ENCODE measurements at regions not wholly inside any gene's neighbourhood (a gene's known extent, or its start where the extent isn't known, plus 50 kb on each side); places are given as distances from the start of the nearest gene placed in this dataset.

GRCh38 chr9:21729648-21730047, 72.8 kb upstream of the MTAP start:
- Mint-ChIP-seq H3K4me3 (no peak overlapping the region), H3K4me1 (no peaks in the 10 kb centered on the region), H3K9me3 (no peaks in the 10 kb centered on the region), H3K27ac (no peak overlapping the region), H3K36me3 (no peaks in the 10 kb centered on the region), H3K27me3 (peaks cover 21% of the 10 kb centered on the region)
- DNase-seq: no peak
- CTCF ChIA-PET: interaction anchor here (0.7 kb wide), 1 partner anchor 23 kb away, joined by 3 read pairs; no protein-coding TSS in a partner anchor

DNA sequence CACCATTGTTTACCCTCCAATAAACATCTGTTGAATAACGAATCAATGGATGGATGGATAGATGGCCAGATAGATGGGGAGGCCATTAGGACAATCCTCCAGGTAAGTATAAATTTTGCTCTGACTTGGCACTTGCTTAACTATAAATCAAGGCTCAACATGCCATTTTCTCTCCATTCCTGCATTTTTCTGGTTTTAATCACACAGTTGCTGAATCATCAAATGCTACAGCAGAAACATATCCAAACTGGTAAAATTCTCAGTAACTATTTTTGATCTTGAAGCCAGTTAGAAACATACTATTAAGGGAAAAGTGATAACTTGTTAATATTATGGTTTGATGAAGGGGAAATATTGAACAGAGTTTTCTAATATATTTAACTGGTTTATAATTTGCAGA, 71.5 kb upstream of the MTAP start:
- H3K27ac Mint-ChIP-seq: no peak overlapping the region
- no peaks in the 10 kb centered on the region for H3K36me3 Mint-ChIP-seq
- no peak overlapping the region for H3K4me3 Mint-ChIP-seq
- CTCF ChIA-PET: no interaction called here
- peaks cover 19% of the 10 kb centered on the region for H3K27me3 Mint-ChIP-seq
- H3K4me1 Mint-ChIP-seq: no peaks in the 10 kb centered on the region
- no peaks in the 10 kb centered on the region for H3K9me3 Mint-ChIP-seq
- no peak for DNase-seq

GRCh38 chr9:21741151-21741550, 61.3 kb upstream of the MTAP start:
- Mint-ChIP-seq H3K27me3 (peaks cover 18% of the 10 kb centered on the region), H3K4me1 (no peaks in the 10 kb centered on the region), H3K9me3 (no peaks in the 10 kb centered on the region), H3K27ac (no peak overlapping the region), H3K4me3 (no peak overlapping the region), H3K36me3 (no peaks in the 10 kb centered on the region)
- CTCF ChIA-PET: no interaction called here
- no peak for DNase-seq

- H3K9me3 Mint-ChIP-seq: no peaks in the 10 kb centered on the region
- no peaks in the 10 kb centered on the region for H3K36me3 Mint-ChIP-seq
- CTCF ChIA-PET: no interaction called here
- peaks cover 24% of the 10 kb centered on the region for H3K27me3 Mint-ChIP-seq
- no peak for DNase-seq
- H3K27ac Mint-ChIP-seq: no peak overlapping the region
- H3K4me3 Mint-ChIP-seq: no peak overlapping the region
- H3K4me1 Mint-ChIP-seq: no peaks in the 10 kb centered on the region
Measured at GRCh38 chr9:21744320-21744719, 58.1 kb upstream of the MTAP start.

DNA sequence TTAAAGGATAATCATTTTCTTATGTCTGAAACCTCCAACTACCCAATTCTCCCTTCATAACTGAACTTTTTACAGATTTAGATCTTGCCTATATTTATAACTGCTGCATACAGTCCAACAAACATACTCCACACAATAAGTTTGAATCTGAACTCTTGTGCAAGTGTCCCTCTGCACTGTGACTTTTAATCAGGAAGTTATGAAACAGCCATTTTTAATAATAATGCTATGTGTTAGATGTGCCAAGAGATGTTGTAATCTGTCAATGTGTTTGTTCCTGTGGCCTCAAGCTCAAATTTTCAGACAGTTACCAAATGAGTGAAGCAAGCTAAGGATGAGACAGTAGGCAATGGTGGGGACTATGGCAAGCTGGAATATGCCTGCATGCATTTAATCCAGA, 57.6 kb upstream of the MTAP start:
- DNase-seq: no peak
- H3K4me1 Mint-ChIP-seq: no peaks in the 10 kb centered on the region
- H3K27ac Mint-ChIP-seq: no peak overlapping the region
- H3K4me3 Mint-ChIP-seq: no peak overlapping the region
- CTCF ChIA-PET: no interaction called here
- no peaks in the 10 kb centered on the region for H3K36me3 Mint-ChIP-seq
- H3K9me3 Mint-ChIP-seq: no peaks in the 10 kb centered on the region
- peaks cover 26% of the 10 kb centered on the region for H3K27me3 Mint-ChIP-seq

DNA sequence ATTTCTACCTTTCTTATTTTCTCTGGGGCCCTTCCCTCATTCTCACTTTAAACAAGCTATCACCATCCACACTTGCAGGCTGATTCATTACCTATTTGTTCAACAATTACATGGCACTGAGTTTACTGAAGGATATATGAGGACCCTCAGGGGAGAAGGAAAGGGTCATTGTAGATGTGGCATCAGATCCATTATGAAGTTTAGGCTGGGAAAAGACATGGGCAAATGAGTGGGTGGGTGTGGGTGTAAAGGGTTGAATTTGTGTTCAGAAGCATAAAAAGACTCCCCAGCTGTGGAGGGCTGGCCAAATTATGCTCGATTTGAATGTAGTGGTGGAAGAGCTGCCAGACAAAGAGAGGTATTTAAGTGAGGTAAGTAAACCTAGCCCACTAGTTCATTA, 55.9 kb upstream of the MTAP start:
- CTCF ChIA-PET: no interaction called here
- DNase-seq: no peak
- Mint-ChIP-seq H3K27me3 (peaks cover 30% of the 10 kb centered on the region), H3K4me1 (no peaks in the 10 kb centered on the region), H3K4me3 (no peak overlapping the region), H3K9me3 (no peaks in the 10 kb centered on the region), H3K36me3 (no peaks in the 10 kb centered on the region), H3K27ac (no peak overlapping the region)

- H3K27me3 Mint-ChIP-seq: peaks cover 35% of the 10 kb centered on the region
- no peak overlapping the region for H3K27ac Mint-ChIP-seq
- H3K4me3 Mint-ChIP-seq: no peak overlapping the region
- no peak for DNase-seq
- H3K9me3 Mint-ChIP-seq: no peaks in the 10 kb centered on the region
- no peaks in the 10 kb centered on the region for H3K36me3 Mint-ChIP-seq
- CTCF ChIA-PET: no interaction called here
- no peaks in the 10 kb centered on the region for H3K4me1 Mint-ChIP-seq
Measured at GRCh38 chr9:21747175-21747574, 55.3 kb upstream of the MTAP start.

DNA sequence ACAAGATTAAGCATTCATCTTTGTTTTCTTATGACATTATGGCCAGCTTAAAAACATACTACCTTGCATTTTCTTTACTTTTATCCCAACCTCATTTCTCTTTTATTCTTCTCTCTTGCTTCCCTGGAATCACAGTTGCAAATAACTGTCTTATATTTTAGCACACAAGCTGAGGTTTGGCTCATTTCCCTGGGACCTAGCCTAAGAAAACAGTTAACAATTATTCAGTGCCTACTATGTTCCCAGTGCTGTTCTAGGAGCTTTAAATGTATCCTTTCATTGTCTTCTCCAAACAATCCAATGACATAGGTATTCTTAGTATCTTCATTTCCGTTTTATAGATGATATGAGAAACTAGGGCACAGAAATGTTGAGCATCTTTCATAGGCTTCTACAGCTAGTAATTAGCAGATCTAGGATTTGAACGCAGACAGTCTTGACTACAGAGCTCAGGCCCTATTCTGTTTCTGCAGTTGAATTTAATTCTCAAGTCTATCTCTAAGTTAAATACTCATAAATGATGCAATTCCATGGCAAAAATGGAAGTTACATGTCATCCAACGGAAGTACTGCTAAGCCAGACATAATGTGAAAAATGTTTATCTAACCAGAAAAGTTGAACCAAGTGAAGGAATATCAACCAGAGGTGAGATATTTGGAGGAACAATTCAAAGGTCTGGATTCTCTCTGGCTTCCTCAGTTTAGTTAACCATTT, 52.3 kb upstream of the MTAP start:
- Mint-ChIP-seq H3K4me1 (no peaks in the 10 kb centered on the region), H3K27me3 (peaks cover 41% of the 10 kb centered on the region), H3K36me3 (no peaks in the 10 kb centered on the region), H3K27ac (no peak overlapping the region), H3K4me3 (no peak overlapping the region), H3K9me3 (no peaks in the 10 kb centered on the region)
- CTCF ChIA-PET: interaction anchor here (0.8 to 1.7 kb wide), 3 partner anchors 9 to 43 kb away, joined by 3 to 4 read pairs (median 3); no protein-coding TSS in a partner anchor
- DNase-seq: no peak

DNA sequence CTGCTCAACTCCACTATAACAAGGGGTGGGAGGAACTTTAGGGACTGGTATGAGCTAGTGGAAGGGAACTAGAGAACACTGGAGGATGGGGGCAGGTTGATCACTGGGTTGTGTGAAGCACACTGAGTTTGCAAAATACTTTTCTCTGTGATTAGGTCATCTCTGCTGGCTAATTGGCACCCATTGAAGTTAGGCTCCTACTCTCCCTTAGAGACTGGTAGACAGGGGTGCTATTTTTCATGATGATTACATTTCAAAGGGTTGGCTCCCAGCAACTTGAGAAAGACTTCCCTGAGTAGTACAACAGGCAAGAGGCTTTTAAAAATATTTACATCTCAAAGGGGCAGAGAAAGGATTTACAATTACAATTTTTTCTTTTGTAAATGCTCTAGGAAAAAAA, 50.4 kb upstream of the MTAP start:
- H3K4me1 Mint-ChIP-seq: no peaks in the 10 kb centered on the region
- no peaks in the 10 kb centered on the region for H3K9me3 Mint-ChIP-seq
- no peaks in the 10 kb centered on the region for H3K36me3 Mint-ChIP-seq
- peaks cover 47% of the 10 kb centered on the region for H3K27me3 Mint-ChIP-seq
- no peak for DNase-seq
- H3K27ac Mint-ChIP-seq: no peak overlapping the region
- CTCF ChIA-PET: no interaction called here
- H3K4me3 Mint-ChIP-seq: no peak overlapping the region
